PC-3 (cell line): ENCODE measurements at regions not wholly inside any gene's neighbourhood (a gene's known extent, or its start where the extent isn't known, plus 50 kb on each side); places are given as distances from the start of the nearest gene placed in this dataset.

Experiments
- CTCF ChIP-seq: fragments of 300-600 bp; sonication (generic); conservative IDR thresholded peaks from 2 replicates; pipeline ENCODE4 v1.5.1; 2017; ENCODE audit warnings: antibody characterized with exemption, low read depth, mild to moderate bottlenecking, low read length
- EZH2 ChIP-seq: fragments of 300-600 bp; sonication (generic); IDR thresholded peaks from one replicate; pipeline ENCODE4 v1.6.1; 2017; ENCODE audit warnings: antibody characterized with exemption, mild to moderate bottlenecking, low read length; ENCODE audit not compliant: unreplicated experiment

GRCh38 chr20:48405909-48406308 lies 421.9 kb downstream of the PREX1 start:
- no peak for TF ChIP-seq EZH2
- TF ChIP-seq CTCF, result peak; percentile 31; the same call in 1 of the 2 replicates
